Astrocyte of the hippocampus (primary cell): ENCODE measurements at regions not wholly inside any gene's neighbourhood (a gene's known extent, or its start where the extent isn't known, plus 50 kb on each side); places are given as distances from the start of the nearest gene placed in this dataset.

Experiments used
- DNase-seq: peaks from one replicate; pipeline ENCODE4 v3.0.0; 2011; ENCODE audit warnings: low read depth, low spot score

DNA sequence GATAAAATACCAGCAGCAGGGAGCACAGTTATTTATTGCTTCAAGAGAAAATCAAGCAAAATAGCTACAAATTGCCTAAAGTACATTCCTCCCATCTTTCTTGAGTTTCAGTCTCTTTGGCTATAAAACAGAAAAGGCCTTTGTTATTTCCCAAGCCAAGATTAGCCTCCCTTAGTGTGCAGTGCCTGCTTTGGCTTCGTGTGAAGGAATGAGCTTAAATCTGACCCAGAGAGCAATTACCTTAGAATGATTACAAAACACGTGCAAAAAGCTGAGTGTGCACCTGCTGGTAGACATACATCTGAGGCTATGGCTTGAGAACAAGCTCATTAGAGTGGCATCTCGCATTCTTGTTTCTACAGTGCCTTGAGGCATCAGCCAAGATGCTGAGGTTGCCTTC lies 250.8 kb downstream of the C4orf33 start:
- no peak for DNase-seq

GRCh38 chr4:129350834-129351721 lies 255.1 kb downstream of the C4orf33 start:
- no peak for DNase-seq

DNA sequence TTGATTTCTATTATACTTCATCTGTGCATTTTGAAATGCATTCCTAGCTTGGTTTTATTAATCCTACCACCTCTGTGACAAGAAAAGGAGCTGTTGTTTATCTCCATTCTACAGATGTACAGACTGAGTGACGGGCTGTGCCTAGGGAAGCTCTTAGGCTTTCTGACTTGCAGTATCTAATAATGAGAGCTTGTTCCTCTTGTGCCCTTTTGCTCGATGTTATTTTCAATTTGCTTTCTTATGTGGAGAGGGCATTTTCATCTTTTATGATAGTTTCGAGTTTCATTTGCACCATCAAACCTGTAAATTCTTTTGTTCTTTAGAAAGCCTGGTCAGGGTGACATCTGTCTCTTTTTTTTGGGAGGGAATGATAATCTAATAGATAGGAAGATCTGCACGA lies 256.5 kb downstream of the C4orf33 start:
- no peak for DNase-seq

DNA sequence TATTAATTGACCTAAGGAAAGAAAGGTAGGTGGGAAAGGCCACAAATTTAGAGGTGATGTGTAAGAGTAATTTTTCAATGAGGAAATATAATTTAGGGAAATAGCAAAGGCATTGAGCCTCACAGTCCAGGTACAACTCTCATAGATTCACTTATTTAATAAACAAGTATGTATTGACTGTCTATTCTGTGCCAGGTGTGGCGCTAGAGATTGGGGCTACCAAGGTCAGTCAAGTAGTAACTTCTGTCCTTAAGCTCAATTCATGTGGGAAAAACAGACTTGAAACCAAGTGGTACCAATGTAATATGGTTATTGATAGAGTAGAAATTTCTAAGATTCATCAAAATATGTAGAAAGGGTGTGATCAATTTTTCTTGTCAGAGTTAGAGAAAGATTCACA lies 257.5 kb downstream of the C4orf33 start:
- no peak for DNase-seq

GRCh38 chr4:129355031-129355430 lies 259.1 kb downstream of the C4orf33 start:
- peak; percentile 28 for DNase-seq

DNA sequence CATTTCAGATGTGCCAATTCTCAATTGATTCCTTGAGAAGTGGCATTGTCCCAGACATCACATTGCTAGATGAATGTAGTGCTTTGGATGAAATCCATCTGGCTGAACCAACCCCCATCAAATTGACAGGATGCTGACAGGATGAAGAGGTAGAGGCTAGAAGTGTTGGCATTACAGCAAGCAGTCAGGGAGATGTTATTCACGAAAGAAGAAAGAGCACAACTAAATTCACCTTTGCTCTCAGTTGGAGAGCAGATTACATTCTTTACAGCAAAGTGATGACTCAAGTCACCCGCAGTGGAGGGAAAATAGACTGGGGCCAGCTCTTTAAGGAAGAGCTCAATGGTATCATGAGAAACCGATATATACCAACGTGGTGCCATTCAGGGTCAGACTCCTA lies 259.6 kb downstream of the C4orf33 start:
- peak; percentile 46 for DNase-seq

DNA sequence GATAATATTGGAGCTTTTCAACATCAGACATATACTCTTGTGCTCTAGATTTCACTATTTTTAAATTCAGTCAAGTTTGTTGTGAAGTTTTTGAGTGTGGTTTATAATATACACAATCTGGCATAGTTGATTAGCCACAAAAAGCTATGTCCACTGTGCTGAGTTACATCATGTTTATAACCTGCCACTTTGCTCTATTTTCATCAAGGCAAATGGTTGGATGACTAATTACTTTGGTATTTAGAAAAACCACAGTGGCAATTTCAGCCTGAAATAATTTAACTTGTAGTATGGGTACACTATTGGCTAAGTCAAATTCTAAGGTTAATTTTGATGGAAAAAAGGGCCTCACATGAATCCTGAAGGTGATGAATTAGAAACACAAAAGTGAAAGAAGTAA lies 262.6 kb downstream of the C4orf33 start:
- peak; percentile 87 for DNase-seq

GRCh38 chr4:129359461-129359860 lies 263.5 kb downstream of the C4orf33 start:
- no peak for DNase-seq

DNA sequence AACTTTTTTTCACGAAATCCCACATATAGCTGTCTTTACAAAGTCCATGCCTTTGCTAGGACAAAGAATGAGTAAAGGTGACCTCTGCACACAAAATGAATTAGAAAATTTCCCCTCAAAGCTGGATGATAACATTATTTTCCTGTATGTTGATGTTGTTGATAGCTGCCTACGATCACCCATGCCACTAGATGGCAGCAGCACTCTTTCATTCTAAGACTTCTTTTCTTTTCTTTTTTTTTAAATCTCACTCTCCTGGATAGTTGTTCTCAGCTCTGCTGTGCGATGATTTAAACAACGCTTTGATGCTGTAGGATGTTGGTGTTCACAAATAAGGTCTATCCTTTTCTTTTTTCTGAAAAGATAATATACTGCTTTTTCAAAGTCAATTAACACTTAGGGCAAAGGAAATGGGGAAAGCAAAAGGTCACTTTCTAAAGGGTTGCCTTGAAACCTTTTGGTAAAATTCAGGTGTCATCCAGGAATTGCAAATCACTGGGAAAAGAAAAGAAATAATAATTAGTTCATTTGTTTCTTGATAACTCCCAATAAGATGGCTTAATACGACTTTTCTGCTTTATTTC lies 266.8 kb downstream of the C4orf33 start:
- peak; percentile 84 for DNase-seq

GRCh38 chr4:129364747-129365452 lies 268.9 kb downstream of the C4orf33 start:
- no peak for DNase-seq

DNA sequence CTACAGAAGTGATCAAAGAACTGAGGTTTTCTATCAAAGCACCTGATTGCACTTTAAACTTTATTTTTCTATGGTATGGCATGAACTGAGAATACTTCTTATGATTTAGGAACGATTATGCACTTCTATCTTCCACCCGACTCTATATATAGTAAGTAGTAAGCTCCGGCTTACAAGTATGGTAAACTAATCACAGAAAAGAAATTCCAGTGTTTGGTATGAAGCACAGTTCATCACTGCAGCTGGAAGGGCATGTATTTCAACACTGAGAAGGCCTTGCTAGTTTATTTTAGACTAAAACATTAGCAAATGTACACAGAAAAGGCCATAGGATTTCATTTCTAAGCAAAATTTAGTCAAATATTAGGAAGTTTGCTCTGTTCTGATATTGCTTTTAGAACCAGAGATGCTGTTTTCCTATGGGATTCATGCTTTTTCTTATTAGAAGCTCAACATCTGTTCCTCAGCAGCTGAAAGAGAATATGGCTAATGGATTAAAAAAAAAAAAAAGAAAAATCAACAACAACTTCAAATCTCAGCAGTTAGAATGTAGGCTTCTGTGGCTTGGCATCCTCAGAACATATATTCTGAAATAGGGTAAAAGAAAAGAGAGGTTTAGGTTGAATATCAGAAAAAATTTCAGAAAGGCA lies 273.5 kb downstream of the C4orf33 start:
- no peak for DNase-seq

- no peak for DNase-seq
Measured at GRCh38 chr4:129371065-129371464, 275.1 kb downstream of the C4orf33 start.

- no peak for DNase-seq
Measured at GRCh38 chr4:129371926-129372325, 276.0 kb downstream of the C4orf33 start.

GRCh38 chr4:129377131-129377845 lies 281.3 kb downstream of the C4orf33 start:
- DNase-seq: peak; percentile 5

DNA sequence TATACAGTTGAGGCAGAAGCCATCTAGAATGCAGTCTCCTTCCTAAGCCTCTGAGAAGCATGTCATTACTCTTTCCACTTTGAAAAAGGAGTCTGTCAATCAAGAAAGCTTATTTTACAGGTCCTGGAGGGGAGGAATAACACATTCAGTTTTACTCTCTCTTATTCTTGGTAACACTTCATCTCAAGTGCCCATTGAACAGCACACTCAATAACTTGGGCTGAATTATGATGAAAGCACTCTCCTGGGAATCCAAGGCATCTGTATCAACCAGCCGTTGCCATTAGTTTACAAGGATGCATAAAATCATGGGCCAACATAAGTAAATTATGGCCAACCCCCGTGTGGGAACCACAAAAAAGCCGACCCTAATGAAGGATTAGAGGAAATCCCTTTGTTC lies 282.4 kb downstream of the C4orf33 start:
- no peak for DNase-seq

DNA sequence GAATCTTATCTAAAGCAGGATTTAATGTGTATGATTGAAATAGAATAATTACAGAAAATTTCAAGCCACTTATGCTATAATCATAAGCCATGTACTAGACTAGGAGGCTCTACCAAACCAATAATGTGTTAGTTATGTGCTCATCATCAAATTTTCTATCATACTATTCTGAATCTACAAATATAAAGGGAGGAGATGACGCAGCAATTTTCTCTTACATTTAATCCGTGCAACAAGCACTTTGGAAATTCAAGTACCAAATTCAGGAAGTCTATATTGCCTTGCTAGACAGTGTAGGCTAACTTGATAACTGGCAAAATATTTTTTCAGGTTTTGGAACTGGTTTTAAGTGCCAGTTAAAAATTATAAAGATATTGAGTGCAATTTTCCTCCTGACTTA lies 283.5 kb downstream of the C4orf33 start:
- DNase-seq: no peak

GRCh38 chr4:129384974-129385373 lies 289.0 kb downstream of the C4orf33 start:
- no peak for DNase-seq

- DNase-seq: no peak
Measured at GRCh38 chr4:129387666-129388065, 291.7 kb downstream of the C4orf33 start.

DNA sequence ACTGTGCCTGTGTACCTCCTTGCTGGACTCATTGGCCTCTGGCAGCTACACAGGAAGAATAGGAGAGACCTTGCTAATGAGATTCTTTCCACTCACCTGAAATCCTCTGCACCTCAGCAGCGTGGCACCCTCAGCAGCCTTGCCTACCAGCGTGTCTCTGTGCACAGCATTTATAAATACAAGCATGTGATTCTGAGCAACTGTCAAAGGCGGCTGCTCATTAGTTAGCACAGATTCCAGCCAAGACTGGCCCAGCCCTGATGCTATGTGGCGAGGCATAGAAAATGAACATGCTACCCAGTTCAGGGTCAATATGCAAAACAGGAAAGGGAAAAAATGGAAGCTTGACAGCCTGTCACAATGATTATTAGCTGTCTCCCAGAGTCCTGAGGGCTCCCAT lies 298.0 kb downstream of the C4orf33 start:
- no peak for DNase-seq

GRCh38 chr4:129394635-129395034 lies 298.7 kb downstream of the C4orf33 start:
- no peak for DNase-seq

GRCh38 chr4:129403848-129404247 lies 307.9 kb downstream of the C4orf33 start:
- peak; percentile 11 for DNase-seq
